ENCODE measurements at regions not wholly inside any gene's neighbourhood (a gene's known extent, or its start where the extent isn't known, plus 50 kb on each side); places are given as distances from the start of the nearest gene placed in this dataset.

GRCh38 chr6:71579902-71580301 lies 291.3 kb downstream of the OGFRL1 start:
- H3K4me3 ChIP-seq (ENCODE audit: low read length), result no peak overlapping the region
- TF ChIP-seq ZNF274 (IDR thresholded peaks at IDR 0.05; ENCODE audit: low read depth, low read length), result no peak

- TF ChIP-seq ZNF274 (IDR thresholded peaks at IDR 0.05; ENCODE audit: low read depth, low read length), result no peak
- no peak overlapping the region for H3K4me3 ChIP-seq (ENCODE audit: low read length)
These were observed 294.2 kb downstream of the OGFRL1 start for GRCh38 chr6:71582820-71583219.

GRCh38 chr6:71584712-71585436 lies 296.3 kb downstream of the OGFRL1 start:
- no peak overlapping the region for H3K4me3 ChIP-seq (ENCODE audit: low read length)
- no peak for TF ChIP-seq ZNF274 (IDR thresholded peaks at IDR 0.05; ENCODE audit: low read depth, low read length)

- no peak for TF ChIP-seq ZNF274 (IDR thresholded peaks at IDR 0.05; ENCODE audit: low read depth, low read length)
- H3K4me3 ChIP-seq (ENCODE audit: low read length), result no peak overlapping the region
These were observed 296.9 kb downstream of the OGFRL1 start for GRCh38 chr6:71585472-71585871.

- no peak for TF ChIP-seq ZNF274 (IDR thresholded peaks at IDR 0.05; ENCODE audit: low read depth, low read length)
- no peak overlapping the region for H3K4me3 ChIP-seq (ENCODE audit: low read length)
These were observed 297.9 kb upstream of the RIMS1 start for GRCh38 chr6:71588490-71588889.

- no peak for TF ChIP-seq ZNF274 (IDR thresholded peaks at IDR 0.05; ENCODE audit: low read depth, low read length)
- H3K4me3 ChIP-seq (ENCODE audit: low read length), result no peak overlapping the region
These were observed 297.1 kb upstream of the RIMS1 start for GRCh38 chr6:71589254-71589653.

- no peak overlapping the region for H3K4me3 ChIP-seq (ENCODE audit: low read length)
- TF ChIP-seq ZNF274 (IDR thresholded peaks at IDR 0.05; ENCODE audit: low read depth, low read length), result no peak
These were observed 293.7 kb upstream of the RIMS1 start for GRCh38 chr6:71592643-71593042.

GRCh38 chr6:71599359-71599758 lies 287.0 kb upstream of the RIMS1 start:
- no peak for TF ChIP-seq ZNF274 (IDR thresholded peaks at IDR 0.05; ENCODE audit: low read depth, low read length)
- H3K4me3 ChIP-seq (ENCODE audit: low read length), result no peak overlapping the region

GRCh38 chr6:71602385-71603007 lies 283.9 kb upstream of the RIMS1 start:
- H3K4me3 ChIP-seq (ENCODE audit: low read length), result no peak overlapping the region
- no peak for TF ChIP-seq ZNF274 (IDR thresholded peaks at IDR 0.05; ENCODE audit: low read depth, low read length)

- no peak overlapping the region for H3K4me3 ChIP-seq (ENCODE audit: low read length)
- TF ChIP-seq ZNF274 (IDR thresholded peaks at IDR 0.05; ENCODE audit: low read depth, low read length), result no peak
These were observed 283.3 kb upstream of the RIMS1 start for GRCh38 chr6:71603021-71603420.

GRCh38 chr6:71608646-71609045 lies 277.7 kb upstream of the RIMS1 start:
- no peak for TF ChIP-seq ZNF274 (IDR thresholded peaks at IDR 0.05; ENCODE audit: low read depth, low read length)

GRCh38 chr6:71619836-71620235 lies 266.5 kb upstream of the RIMS1 start:
- TF ChIP-seq ZNF274 (IDR thresholded peaks at IDR 0.05; ENCODE audit: low read depth, low read length), result no peak
- no peak overlapping the region for H3K4me3 ChIP-seq (ENCODE audit: low read length)

More at GRCh38 chr6:71608646-71609045, 277.7 kb upstream of the RIMS1 start:
- no peak overlapping the region for H3K4me3 ChIP-seq (ENCODE audit: low read length)

GRCh38 chr6:71621918-71622519 lies 264.3 kb upstream of the RIMS1 start:
- H3K4me3 ChIP-seq (ENCODE audit: low read length), result no peak overlapping the region
- TF ChIP-seq ZNF274 (IDR thresholded peaks at IDR 0.05; ENCODE audit: low read depth, low read length), result no peak

GRCh38 chr6:71642120-71642519 lies 244.2 kb upstream of the RIMS1 start:
- TF ChIP-seq ZNF274 (IDR thresholded peaks at IDR 0.05; ENCODE audit: low read depth, low read length), result no peak
- no peak overlapping the region for H3K4me3 ChIP-seq (ENCODE audit: low read length)

- TF ChIP-seq ZNF274 (IDR thresholded peaks at IDR 0.05; ENCODE audit: low read depth, low read length), result no peak
These were observed 243.6 kb upstream of the RIMS1 start for GRCh38 chr6:71642793-71643192.

More at GRCh38 chr6:71642793-71643192, 243.6 kb upstream of the RIMS1 start:
- no peak overlapping the region for H3K4me3 ChIP-seq (ENCODE audit: low read length)
